Endothelial cell of umbilical vein (primary cell): ENCODE measurements at regions not wholly inside any gene's neighbourhood (a gene's known extent, or its start where the extent isn't known, plus 50 kb on each side); places are given as distances from the start of the nearest gene placed in this dataset.

Experiments
- BruUV-seq: library from RNA; stranded (reverse); fragments of 400-500 nt; replicated peaks from 2 replicates; lab custom pipeline; 2021; lab: Mats Ljungman, UMichigan
- CTCF ChIA-PET: fragments of 300-600, 350-600 bp; sonication (Branson Sonifier 250); formaldehyde crosslinking; loops from one replicate; lab custom pipeline; 2021; ENCODE audit warnings: antibody characterized with exemption, inconsistent platforms; lab: Charles Lee
- POLR2A ChIA-PET: fragments of 300-600, 350-600 bp; sonication (Branson Sonifier 250); formaldehyde crosslinking; loops from one replicate; lab custom pipeline; 2021; ENCODE audit warnings: antibody characterized with exemption, inconsistent platforms; lab: Charles Lee
- DNase-seq: peaks from one replicate; pipeline ENCODE4 v3.0.0-alpha.2; 2011; ENCODE audit warnings: low read depth, low spot score
- FAIRE-seq: peaks from 2 replicates; lab custom pipeline; 2011; peaks lifted over from hg19 to GRCh38; lab: Jason Lieb, UNC
- H2AFZ ChIP-seq: 2 replicates; pipeline ENCODE4 v1.6.0; 2012; ENCODE audit warnings: low read depth, low read length, control low read depth, inconsistent platforms
- H3K27ac ChIP-seq: 2 replicates; pipeline ENCODE4 v1.5.1; 2011; ENCODE audit warnings: low read depth, mild to moderate bottlenecking, control low read depth, low read length, moderate library complexity; ENCODE audit not compliant: insufficient read depth
- H3K27me3 ChIP-seq, 2 experiments: 2 replicates each; pipeline versions ENCODE4 v1.6.0 to v1.6.1; 2011; ENCODE audit warnings: low read length in 2 of 2, mixed read lengths in 1 of 2; ENCODE audit not compliant: control insufficient read depth in 2 of 2, insufficient read depth in 2 of 2
- H3K36me3 ChIP-seq, 2 experiments: 2 replicates in 1 of 2; 3 replicates in 1 of 2; pipeline ENCODE4 v1.5.1; 2011; ENCODE audit warnings: low read length in 2 of 2, mild to moderate bottlenecking in 1 of 2, moderate library complexity in 1 of 2; ENCODE audit not compliant: control insufficient read depth in 2 of 2, insufficient read depth in 2 of 2; ENCODE audit errors: extremely low read depth in 1 of 2
- H3K4me1 ChIP-seq: 3 replicates; pipeline ENCODE4 v1.5.1; 2011; ENCODE audit warnings: mild to moderate bottlenecking, low read length; ENCODE audit not compliant: control insufficient read depth, insufficient read depth; ENCODE audit errors: extremely low read depth
- H3K4me2 ChIP-seq: 2 replicates; pipeline ENCODE4 v1.6.1; 2011; ENCODE audit warnings: low read length, control low read depth, mixed read lengths; ENCODE audit not compliant: insufficient read depth
- H3K4me3 ChIP-seq, 3 experiments: fragments of 200-600 bp in 1 of 3; sonication (generic), shearing (Covaris generic) in 1 of 3; replicated peaks in 1 of 3; 2 replicates each; pipeline ENCODE4 v1.5.1; 2011 to 2016; ENCODE audit warnings: control low read depth in 3 of 3, low read length in 3 of 3, mild to moderate bottlenecking in 2 of 3, inconsistent platforms in 1 of 3, low read depth in 1 of 3, moderate library complexity in 1 of 3; ENCODE audit not compliant: insufficient read depth in 1 of 3
- H3K79me2 ChIP-seq: 2 replicates; pipeline ENCODE4 v1.6.0; 2012; ENCODE audit warnings: low read length, inconsistent platforms; ENCODE audit not compliant: control insufficient read depth, insufficient read depth
- H3K9ac ChIP-seq: replicated peaks from 2 replicates; pipeline ENCODE3; 2011; ENCODE audit warnings: low read length, control low read depth; ENCODE audit not compliant: insufficient read depth; ENCODE audit errors: extremely low read depth
- H3K9me1 ChIP-seq: replicated peaks from 3 replicates; pipeline ENCODE4 v1.6.0; 2011; ENCODE audit warnings: mild to moderate bottlenecking, low read length; ENCODE audit not compliant: control insufficient read depth, insufficient read depth; ENCODE audit errors: extremely low read depth
- H3K9me3 ChIP-seq: replicated peaks from 2 replicates; pipeline ENCODE4 v1.5.1; 2012; ENCODE audit warnings: low read length, inconsistent platforms; ENCODE audit not compliant: control insufficient read depth, insufficient read depth
- H4K20me1 ChIP-seq: replicated peaks from 2 replicates; pipeline ENCODE3; 2011; ENCODE audit warnings: mild to moderate bottlenecking, low read length; ENCODE audit not compliant: control insufficient read depth, insufficient read depth; ENCODE audit errors: extremely low read depth
- EZH2 ChIP-seq: IDR thresholded peaks from 2 replicates; pipeline ENCODE4 v1.6.1; 2012; ENCODE audit warnings: borderline replicate concordance, low read depth, mild to moderate bottlenecking, moderate library complexity, low read length, inconsistent platforms; ENCODE audit not compliant: severe bottlenecking
- GATA2 ChIP-seq: IDR thresholded peaks from 2 replicates; pipeline ENCODE4 v1.7.0; 2011; ENCODE audit warnings: low read depth, mild to moderate bottlenecking, moderate library complexity, mixed read lengths, low read length; ENCODE audit not compliant: insufficient read length, insufficient read depth
- JUN ChIP-seq: IDR thresholded peaks from 2 replicates; pipeline ENCODE4 v1.6.1; 2011; ENCODE audit warnings: borderline replicate concordance, low read depth; ENCODE audit not compliant: insufficient read length, insufficient read depth
- MYC ChIP-seq: IDR thresholded peaks from one replicate; pipeline ENCODE4 v1.6.1; 2011; ENCODE audit warnings: mild to moderate bottlenecking, low read depth, low read length
- POLR2A ChIP-seq: IDR thresholded peaks from 2 replicates; pipeline ENCODE4 v1.6.1; 2012; ENCODE audit warnings: low read depth, mild to moderate bottlenecking, control low read depth, low read length
- dilution Hi-C: fragments of 300-500 bp; cut with MboI; formaldehyde crosslinking; loops from one replicate; pipeline ENCODE4 v1.15.0; 2019; ENCODE audit warnings: low sequenced_read_pairs; ENCODE audit not compliant: extremely low pct_ligation_motif_present
- intact Hi-C: fragments of 100-400 bp; cut with micrococcal nuclease; formaldehyde crosslinking; loops from one replicate; pipeline ENCODE4 v1.10.0; 2022
- TF ChIP-seq, protein P1 (sequence below), 2 donors: IDR thresholded peaks; 1 replicate in 1 of 2; 2 replicates in 1 of 2; pipeline ENCODE4 v1.5.1; 2011; ENCODE audit warnings: low read length in 2 of 2, mild to moderate bottlenecking in 2 of 2, moderate library complexity in 2 of 2, control low read depth in 1 of 2, inconsistent platforms in 1 of 2, low read depth in 1 of 2; ENCODE audit not compliant: insufficient read depth in 1 of 2; ENCODE audit errors: extremely low read depth in 1 of 2

DNA sequence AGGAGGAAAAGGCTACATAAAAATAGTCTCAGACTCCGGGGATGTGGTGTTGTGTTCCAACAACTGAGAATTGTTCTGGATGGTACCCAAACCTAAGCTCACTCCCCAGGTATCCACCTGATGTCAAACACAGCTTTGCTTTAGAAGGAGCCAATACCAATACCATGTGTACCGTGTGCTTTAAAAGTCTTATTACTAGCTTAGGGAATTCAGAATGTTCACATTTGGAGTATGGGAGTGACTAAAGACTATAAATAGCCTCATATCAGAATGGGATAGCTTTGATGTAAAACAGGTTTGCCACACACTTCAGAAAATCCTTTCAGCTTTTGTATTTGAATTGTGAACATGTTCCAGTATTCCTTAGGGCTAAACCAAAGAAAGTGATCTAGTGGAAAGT lies 248.7 kb upstream of the ARHGAP42 start:
- dilution Hi-C loops (no loop called here), intact Hi-C loops (no loop called here)
- BruUV-seq, result no TSS peak
- POLR2A ChIA-PET, result no interaction called here
- no peak overlapping the region for H3K27ac ChIP-seq
- H3K4me2 ChIP-seq, result no peak overlapping the region
- no peak for DNase-seq
- no peaks in the 10 kb centered on the region for H3K9me1 ChIP-seq
- H3K36me3 ChIP-seq, result no peaks in the 10 kb centered on the region
- H3K4me1 ChIP-seq, result no peaks in the 10 kb centered on the region
- no peak for TF ChIP-seq EZH2
- no peak for TF ChIP-seq MYC
- no peak for TF ChIP-seq JUN
- TF ChIP-seq GATA2, result no peak
- TF ChIP-seq, protein P1, sequence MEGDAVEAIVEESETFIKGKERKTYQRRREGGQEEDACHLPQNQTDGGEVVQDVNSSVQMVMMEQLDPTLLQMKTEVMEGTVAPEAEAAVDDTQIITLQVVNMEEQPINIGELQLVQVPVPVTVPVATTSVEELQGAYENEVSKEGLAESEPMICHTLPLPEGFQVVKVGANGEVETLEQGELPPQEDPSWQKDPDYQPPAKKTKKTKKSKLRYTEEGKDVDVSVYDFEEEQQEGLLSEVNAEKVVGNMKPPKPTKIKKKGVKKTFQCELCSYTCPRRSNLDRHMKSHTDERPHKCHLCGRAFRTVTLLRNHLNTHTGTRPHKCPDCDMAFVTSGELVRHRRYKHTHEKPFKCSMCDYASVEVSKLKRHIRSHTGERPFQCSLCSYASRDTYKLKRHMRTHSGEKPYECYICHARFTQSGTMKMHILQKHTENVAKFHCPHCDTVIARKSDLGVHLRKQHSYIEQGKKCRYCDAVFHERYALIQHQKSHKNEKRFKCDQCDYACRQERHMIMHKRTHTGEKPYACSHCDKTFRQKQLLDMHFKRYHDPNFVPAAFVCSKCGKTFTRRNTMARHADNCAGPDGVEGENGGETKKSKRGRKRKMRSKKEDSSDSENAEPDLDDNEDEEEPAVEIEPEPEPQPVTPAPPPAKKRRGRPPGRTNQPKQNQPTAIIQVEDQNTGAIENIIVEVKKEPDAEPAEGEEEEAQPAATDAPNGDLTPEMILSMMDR (IDR thresholded peaks at IDR 0.05; ENCODE audit: extremely low read depth in 1 of 2, insufficient read depth in 1 of 2, low read depth in 1 of 2, low read length in 2 of 2), result no peak
- TF ChIP-seq POLR2A, result no peak
- no peaks in the 10 kb centered on the region for H3K79me2 ChIP-seq
- no peaks in the 10 kb centered on the region for H3K9me3 ChIP-seq
- CTCF ChIA-PET, result no interaction called here
- H4K20me1 ChIP-seq, result no peaks in the 10 kb centered on the region
- FAIRE-seq, result no peak
- no peak overlapping the region for H2AFZ ChIP-seq
- H3K9ac ChIP-seq, result no peak overlapping the region
- no peaks in the 10 kb centered on the region for H3K27me3 ChIP-seq
- no peak overlapping the region for H3K4me3 ChIP-seq

DNA sequence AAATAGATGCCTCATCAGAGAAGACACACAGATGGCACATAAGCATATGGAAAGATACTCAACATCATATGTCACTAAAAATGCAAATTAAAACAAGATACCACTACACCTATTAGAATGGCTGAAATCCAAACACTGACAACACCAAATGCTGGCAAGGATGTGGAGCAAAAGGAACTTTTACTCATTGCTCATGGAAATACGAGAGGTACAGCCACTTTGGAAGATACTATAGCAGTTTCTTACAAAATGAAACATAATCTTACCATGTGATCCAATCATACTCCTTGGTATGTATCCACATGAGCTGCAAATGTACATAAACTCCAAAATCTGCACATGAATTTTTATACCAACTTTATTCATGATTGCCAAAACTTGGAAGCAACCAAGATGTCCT lies 246.0 kb upstream of the ARHGAP42 start:
- TF ChIP-seq JUN (no peak), POLR2A (no peak)
- H3K79me2 ChIP-seq, result no peaks in the 10 kb centered on the region
- intact Hi-C loops (no loop called here), dilution Hi-C loops (no loop called here)
- no peaks in the 10 kb centered on the region for H3K9me3 ChIP-seq
- no peak overlapping the region for H2AFZ ChIP-seq
- H3K27ac ChIP-seq, result no peak overlapping the region
- DNase-seq, result no peak
- no peaks in the 10 kb centered on the region for H3K36me3 ChIP-seq
- BruUV-seq, result no TSS peak
- no peak overlapping the region for H3K9ac ChIP-seq
- H3K9me1 ChIP-seq, result no peaks in the 10 kb centered on the region
- H3K4me3 ChIP-seq, result no peak overlapping the region
- no peak overlapping the region for H3K4me2 ChIP-seq
- CTCF ChIA-PET, result no interaction called here
- no peaks in the 10 kb centered on the region for H4K20me1 ChIP-seq
- no peaks in the 10 kb centered on the region for H3K4me1 ChIP-seq
- FAIRE-seq, result no peak
- POLR2A ChIA-PET, result no interaction called here
- H3K27me3 ChIP-seq, result no peaks in the 10 kb centered on the region
